ENCODE measurements at regions not wholly inside any gene's neighbourhood (a gene's known extent, or its start where the extent isn't known, plus 50 kb on each side); places are given as distances from the start of the nearest gene placed in this dataset.
"Not testable (repeated sequence)": the region's sequence is repeated elsewhere in the genome, so short reads cannot be mapped to it uniquely, and the experiment has no call there.

- Mint-ChIP-seq H3K27ac (no peak overlapping the region), H3K27me3 (peaks cover 0 to 8% (median 7%) of the 10 kb centered on the region in 5 donors), H3K4me1 (no peaks in the 10 kb centered on the region), H3K36me3 (no peaks in the 10 kb centered on the region), H3K4me3 (no peak overlapping the region), H3K9me3 (peaks cover 0 to 11% (median 0%) of the 10 kb centered on the region in 11 donors)
- no peak overlapping the region for H3K4me3 ChIP-seq (ENCODE audit: low read length)
- no peaks in the 10 kb centered on the region for H3K4me1 ChIP-seq (ENCODE audit: control insufficient read depth in 2 of 2, insufficient read depth in 2 of 2, low read length in 2 of 2)
- ChIA-PET CTCF (no interaction called here), POLR2A (no interaction called here)
- no peak overlapping the region for H3K27ac ChIP-seq (ENCODE audit: low read depth, low read length)
- H3K36me3 ChIP-seq (ENCODE audit: control insufficient read depth in 2 of 3, insufficient read depth in 3 of 3, low read length in 3 of 3), result no peaks in the 10 kb centered on the region
- intact Hi-C loops (cut with micrococcal nuclease), result no loop called here
- H3K9me3 ChIP-seq (ENCODE audit: control insufficient read depth in 2 of 3, low read length in 3 of 3), result no peaks in the 10 kb centered on the region
- no peak for DNase-seq
- ATAC-seq, result no peak
- no peaks in the 10 kb centered on the region for H3K27me3 ChIP-seq (ENCODE audit: control insufficient read depth in 2 of 2, insufficient read depth in 2 of 2, low read length in 2 of 2)
Measured at GRCh38 chr7:106583706-106584690, 77.0 kb downstream of the CCDC71L start.

DNA sequence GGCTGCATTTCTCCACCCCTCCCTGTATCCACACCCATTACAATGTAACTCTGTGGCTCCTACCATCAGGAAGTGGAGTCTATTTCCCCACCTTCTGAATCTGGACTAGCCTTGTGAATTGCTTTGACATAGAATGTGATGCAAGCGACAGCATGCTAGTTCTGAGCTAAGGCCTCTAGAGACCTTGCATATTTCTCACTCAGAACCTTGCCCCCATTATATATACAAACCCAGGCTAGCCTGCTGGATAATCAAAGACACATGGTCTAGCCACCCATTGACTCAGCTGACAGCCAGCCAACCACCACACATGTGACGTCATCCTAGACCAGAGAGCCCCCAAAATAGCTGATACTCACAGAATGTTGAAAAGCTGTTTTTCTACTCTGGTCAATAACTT, 77.9 kb downstream of the CCDC71L start:
- Mint-ChIP-seq H3K4me3 (no peak overlapping the region), H3K4me1 (no peaks in the 10 kb centered on the region), H3K36me3 (no peaks in the 10 kb centered on the region), H3K9me3 (peaks cover 0 to 11% (median 0%) of the 10 kb centered on the region in 11 donors), H3K27ac (no peak overlapping the region), H3K27me3 (peaks cover 0 to 8% (median 7%) of the 10 kb centered on the region in 5 donors)
- H3K27me3 ChIP-seq (ENCODE audit: control insufficient read depth in 2 of 2, insufficient read depth in 2 of 2, low read length in 2 of 2), result no peaks in the 10 kb centered on the region
- H3K9me3 ChIP-seq (ENCODE audit: control insufficient read depth in 2 of 3, low read length in 3 of 3), result no peaks in the 10 kb centered on the region
- ChIA-PET CTCF (no interaction called here), POLR2A (no interaction called here)
- H3K36me3 ChIP-seq (ENCODE audit: control insufficient read depth in 2 of 3, insufficient read depth in 3 of 3, low read length in 3 of 3), result no peaks in the 10 kb centered on the region
- no peaks in the 10 kb centered on the region for H3K4me1 ChIP-seq (ENCODE audit: control insufficient read depth in 2 of 2, insufficient read depth in 2 of 2, low read length in 2 of 2)
- no peak for DNase-seq
- intact Hi-C loops (cut with micrococcal nuclease), result no loop called here
- no peak overlapping the region for H3K27ac ChIP-seq (ENCODE audit: low read depth, low read length)
- H3K4me3 ChIP-seq (ENCODE audit: low read length), result no peak overlapping the region
- no peak for ATAC-seq

GRCh38 chr7:106582365-106582764, 78.6 kb downstream of the CCDC71L start:
- no peaks in the 10 kb centered on the region for H3K4me1 ChIP-seq (ENCODE audit: control insufficient read depth in 2 of 2, insufficient read depth in 2 of 2, low read length in 2 of 2)
- no peaks in the 10 kb centered on the region for H3K36me3 ChIP-seq (ENCODE audit: control insufficient read depth in 2 of 3, insufficient read depth in 3 of 3, low read length in 3 of 3)
- no peak overlapping the region for H3K4me3 ChIP-seq (ENCODE audit: low read length)
- Mint-ChIP-seq H3K36me3 (no peaks in the 10 kb centered on the region), H3K27me3 (peaks cover 0 to 12% (median 7%) of the 10 kb centered on the region in 5 donors), H3K9me3 (peaks cover 0 to 11% (median 0%) of the 10 kb centered on the region in 11 donors), H3K4me1 (no peaks in the 10 kb centered on the region), H3K4me3 (no peak overlapping the region), H3K27ac (no peak overlapping the region)
- H3K27me3 ChIP-seq (ENCODE audit: control insufficient read depth in 2 of 2, insufficient read depth in 2 of 2, low read length in 2 of 2), result no peaks in the 10 kb centered on the region
- ChIA-PET CTCF (no interaction called here), POLR2A (no interaction called here)
- no peak overlapping the region for H3K27ac ChIP-seq (ENCODE audit: low read depth, low read length)
- intact Hi-C loops (cut with micrococcal nuclease), result no loop called here
- no peak for ATAC-seq
- DNase-seq, result no peak
- no peaks in the 10 kb centered on the region for H3K9me3 ChIP-seq (ENCODE audit: control insufficient read depth in 2 of 3, low read length in 3 of 3)

- H3K9me3 ChIP-seq (ENCODE audit: control insufficient read depth in 2 of 3, low read length in 3 of 3); DNase-seq; H3K27ac ChIP-seq (ENCODE audit: low read depth, low read length); H3K36me3 ChIP-seq (ENCODE audit: control insufficient read depth in 2 of 3, insufficient read depth in 3 of 3, low read length in 3 of 3); H3K4me3 ChIP-seq (ENCODE audit: low read length); H3K27me3 ChIP-seq (ENCODE audit: control insufficient read depth in 2 of 2, insufficient read depth in 2 of 2, low read length in 2 of 2); H3K36me3 Mint-ChIP-seq; H3K4me1 ChIP-seq (ENCODE audit: control insufficient read depth in 2 of 2, insufficient read depth in 2 of 2, low read length in 2 of 2); POLR2A ChIA-PET; H3K4me3 Mint-ChIP-seq; ATAC-seq; H3K4me1 Mint-ChIP-seq; H3K9me3 Mint-ChIP-seq; H3K27ac Mint-ChIP-seq; intact Hi-C loops (cut with micrococcal nuclease): not testable (repeated sequence)
- H3K27me3 Mint-ChIP-seq, result peaks cover 0 to 12% (median 4%) of the 10 kb centered on the region in 5 donors
- CTCF ChIA-PET, result interaction anchor here (0.7 kb wide), 1 partner anchor 90 kb away, joined by 3 read pairs; no protein-coding TSS in a partner anchor
Measured at GRCh38 chr7:106579086-106579485, 81.9 kb downstream of the CCDC71L start.

GRCh38 chr7:106575138-106575823, 85.7 kb downstream of the CCDC71L start:
- DNase-seq (no peak), ATAC-seq (no peak)
- Histone ChIP-seq H3K4me3 (ENCODE audit: low read length) (no peak overlapping the region), H3K27me3 (ENCODE audit: control insufficient read depth in 2 of 2, insufficient read depth in 2 of 2, low read length in 2 of 2) (no peaks in the 10 kb centered on the region), H3K9me3 (ENCODE audit: control insufficient read depth in 2 of 3, low read length in 3 of 3) (no peaks in the 10 kb centered on the region), H3K36me3 (ENCODE audit: control insufficient read depth in 2 of 3, insufficient read depth in 3 of 3, low read length in 3 of 3) (no peaks in the 10 kb centered on the region), H3K4me1 (ENCODE audit: control insufficient read depth in 2 of 2, insufficient read depth in 2 of 2, low read length in 2 of 2) (no peaks in the 10 kb centered on the region), H3K27ac (ENCODE audit: low read depth, low read length) (no peak overlapping the region)
- Mint-ChIP-seq H3K9me3 (no peaks in the 10 kb centered on the region), H3K4me3 (no peak overlapping the region), H3K27ac (no peak overlapping the region), H3K27me3 (peaks cover 4 to 20% (median 10%) of the 10 kb centered on the region in 5 donors), H3K36me3 (no peaks in the 10 kb centered on the region), H3K4me1 (peaks cover 0 to 3% (median 0%) of the 10 kb centered on the region in 7 donors)
- ChIA-PET CTCF (no interaction called here), POLR2A (no interaction called here)
- intact Hi-C loops (cut with micrococcal nuclease), result no loop called here

DNA sequence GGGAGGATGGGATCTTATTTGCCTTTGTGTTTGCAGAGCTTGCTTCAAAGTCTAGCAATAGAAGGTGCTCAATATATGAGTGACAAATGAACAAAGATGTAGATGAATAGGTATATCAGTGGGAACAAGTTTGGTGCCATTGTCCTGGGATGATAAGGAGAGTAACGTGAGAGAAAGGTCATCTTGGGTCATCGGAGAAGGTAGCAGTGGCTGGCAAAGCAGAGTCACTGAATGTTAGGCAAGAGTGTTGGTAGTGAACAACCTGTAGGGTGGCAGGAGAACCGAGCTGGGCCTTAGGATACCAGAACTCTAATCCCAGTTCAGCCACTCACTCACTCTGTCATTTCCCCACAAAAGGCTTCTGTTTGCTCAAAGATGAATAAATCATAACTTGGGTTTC, 87.2 kb downstream of the CCDC71L start:
- ATAC-seq, result no peak
- Mint-ChIP-seq H3K27ac (no peak overlapping the region), H3K36me3 (no peaks in the 10 kb centered on the region), H3K4me1 (peaks cover 0 to 5% (median 0%) of the 10 kb centered on the region in 7 donors), H3K9me3 (peaks cover 0 to 2% (median 0%) of the 10 kb centered on the region in 11 donors), H3K27me3 (peaks cover 4 to 20% (median 10%) of the 10 kb centered on the region in 5 donors), H3K4me3 (no peak overlapping the region)
- no peaks in the 10 kb centered on the region for H3K4me1 ChIP-seq (ENCODE audit: control insufficient read depth in 2 of 2, insufficient read depth in 2 of 2, low read length in 2 of 2)
- no peak overlapping the region for H3K4me3 ChIP-seq (ENCODE audit: low read length)
- no peaks in the 10 kb centered on the region for H3K36me3 ChIP-seq (ENCODE audit: control insufficient read depth in 2 of 3, insufficient read depth in 3 of 3, low read length in 3 of 3)
- intact Hi-C loops (cut with micrococcal nuclease), result no loop called here
- H3K27ac ChIP-seq (ENCODE audit: low read depth, low read length), result no peak overlapping the region
- ChIA-PET CTCF (no interaction called here), POLR2A (no interaction called here)
- H3K9me3 ChIP-seq (ENCODE audit: control insufficient read depth in 2 of 3, low read length in 3 of 3), result no peaks in the 10 kb centered on the region
- no peaks in the 10 kb centered on the region for H3K27me3 ChIP-seq (ENCODE audit: control insufficient read depth in 2 of 2, insufficient read depth in 2 of 2, low read length in 2 of 2)
- DNase-seq, result no peak

All from naive thymus-derived CD4-positive, alpha-beta T cell (primary cell).